Neural cell (in vitro differentiated cells): ENCODE measurements at regions not wholly inside any gene's neighbourhood (a gene's known extent, or its start where the extent isn't known, plus 50 kb on each side); places are given as distances from the start of the nearest gene placed in this dataset.

Experiments used
- H2AFZ ChIP-seq: fragments of 200-600, 300-800 bp; sonication (generic), shearing (Covaris generic); 2 replicates; pipeline ENCODE4 v1.6.0; 2014; ENCODE audit warnings: low read depth, mild to moderate bottlenecking, antibody characterized with exemption, low read length, moderate library complexity
- H3F3A ChIP-seq: fragments of 200-600 bp; shearing (Covaris generic); 2 replicates; pipeline ENCODE4 v1.6.1; 2016; ENCODE audit warnings: mild to moderate bottlenecking, moderate library complexity, mixed read lengths, antibody characterized with exemption, low read length; ENCODE audit not compliant: insufficient read depth, poor library complexity, severe bottlenecking
- H3K27ac ChIP-seq: fragments of 200-600, 300-800 bp; sonication (generic), shearing (Covaris generic); 2 replicates; pipeline ENCODE4 v1.5.1; 2014; ENCODE audit warnings: mild to moderate bottlenecking, low read length, moderate library complexity
- H3K27me3 ChIP-seq: fragments of 300-800, 200-600 bp; sonication (generic), shearing (Covaris generic); 2 replicates; pipeline ENCODE4 v1.6.0; 2014; ENCODE audit warnings: mild to moderate bottlenecking, low read depth, low read length, moderate library complexity; ENCODE audit not compliant: insufficient read depth
- H3K36me3 ChIP-seq: fragments of 300-800, 200-600 bp; sonication (generic), shearing (Covaris generic); 2 replicates; pipeline ENCODE4 v1.5.1; 2014; ENCODE audit warnings: mild to moderate bottlenecking, antibody characterized with exemption, low read length, moderate library complexity; ENCODE audit not compliant: insufficient read depth
- H3K4me2 ChIP-seq: fragments of 300-800, 200-600 bp; sonication (generic), shearing (Covaris generic); 2 replicates; pipeline ENCODE4 v1.6.0; 2014; ENCODE audit warnings: mild to moderate bottlenecking, low read length
- H3K4me3 ChIP-seq: fragments of 300-800, 200-600 bp; sonication (generic), shearing (Covaris generic); 2 replicates; pipeline ENCODE4 v1.5.1; 2014; ENCODE audit warnings: mild to moderate bottlenecking, low read length, moderate library complexity
- H3K79me2 ChIP-seq: fragments of 200-600 bp; shearing (Covaris generic); replicated peaks from 2 replicates; pipeline ENCODE4 v1.6.0; 2014; ENCODE audit warnings: mild to moderate bottlenecking, low read length, moderate library complexity; ENCODE audit not compliant: insufficient read depth
- H3K9ac ChIP-seq: fragments of 300-800, 200-600 bp; sonication (generic), shearing (Covaris generic); 2 replicates; pipeline ENCODE4 v1.6.1; 2016; ENCODE audit warnings: mild to moderate bottlenecking, low read length, mixed read lengths
- H3K9me2 ChIP-seq: fragments of 200-600 bp; shearing (Covaris generic); 2 replicates; pipeline ENCODE4 v1.6.1; 2016; ENCODE audit warnings: mild to moderate bottlenecking, low read length, mixed read lengths; ENCODE audit not compliant: insufficient read depth
- H3K9me3 ChIP-seq: fragments of 200-600, 300-800 bp; sonication (generic), shearing (Covaris generic); 2 replicates; pipeline ENCODE4 v1.6.1; 2016; ENCODE audit warnings: mild to moderate bottlenecking, mixed run types, low read length, moderate library complexity, mixed read lengths
- H4K20me1 ChIP-seq: fragments of 200-600 bp; shearing (Covaris generic); 2 replicates; pipeline ENCODE4 v1.6.1; 2016; ENCODE audit warnings: mild to moderate bottlenecking, mixed run types; ENCODE audit not compliant: insufficient read depth
- CTCF ChIP-seq: fragments of 450-650 bp; IDR thresholded peaks from 2 replicates; pipeline ENCODE4 v1.5.1; 2014; ENCODE audit warnings: antibody characterized with exemption, mild to moderate bottlenecking, moderate library complexity; ENCODE audit not compliant: poor library complexity, severe bottlenecking
- EP300 ChIP-seq: fragments of 450-650 bp; conservative IDR thresholded peaks from 2 replicates; pipeline ENCODE4 v1.6.1; 2014; ENCODE audit warnings: antibody characterized with exemption, mild to moderate bottlenecking, moderate library complexity; ENCODE audit not compliant: poor library complexity, severe bottlenecking
- EZH2 ChIP-seq: fragments of 200-600, 300-800 bp; shearing (Covaris generic), sonication (generic); IDR thresholded peaks from 2 replicates; pipeline ENCODE4 v1.6.1; 2014; ENCODE audit warnings: antibody characterized with exemption, low read length, borderline replicate concordance, mild to moderate bottlenecking; ENCODE audit not compliant: insufficient read depth, poor library complexity, severe bottlenecking
- MXI1 ChIP-seq: fragments of 450-650 bp; conservative IDR thresholded peaks from 2 replicates; pipeline ENCODE4 v1.6.1; 2014; ENCODE audit warnings: antibody characterized with exemption, mild to moderate bottlenecking; ENCODE audit not compliant: poor library complexity, severe bottlenecking
- POLR2AphosphoS5 ChIP-seq: IDR thresholded peaks from 2 replicates; pipeline ENCODE4 v1.6.1; 2012
- RAD21 ChIP-seq: fragments of 450-650 bp; conservative IDR thresholded peaks from 2 replicates; pipeline ENCODE4 v1.6.1; 2014; ENCODE audit warnings: antibody characterized with exemption, mild to moderate bottlenecking, moderate library complexity
- REST ChIP-seq: IDR thresholded peaks from 2 replicates; pipeline ENCODE4 v1.6.1; 2012; ENCODE audit warnings: borderline replicate concordance
- SMC3 ChIP-seq: fragments of 450-650 bp; conservative IDR thresholded peaks from 2 replicates; pipeline ENCODE4 v1.6.1; 2014; ENCODE audit warnings: antibody characterized with exemption, mild to moderate bottlenecking, moderate library complexity; ENCODE audit not compliant: poor library complexity
- TAF1 ChIP-seq: IDR thresholded peaks from 2 replicates; pipeline ENCODE4 v1.6.1; 2012; ENCODE audit warnings: low read depth

GRCh38 chr14:48052973-48053372 lies 377.6 kb upstream of the MDGA2 start:
- H3K4me3 ChIP-seq, result no peak overlapping the region
- no peaks in the 10 kb centered on the region for H3K79me2 ChIP-seq
- peaks cover 3% of the 10 kb centered on the region for H3K9me3 ChIP-seq
- no peak overlapping the region for H2AFZ ChIP-seq
- TF ChIP-seq EZH2 (no peak), CTCF (no peak), TAF1 (no peak), SMC3 (no peak), RAD21 (no peak), MXI1 (no peak), EP300 (no peak), REST (no peak), POLR2AphosphoS5 (no peak)
- no peak overlapping the region for H3K4me2 ChIP-seq
- no peaks in the 10 kb centered on the region for H3K27me3 ChIP-seq
- no peak overlapping the region for H3K27ac ChIP-seq
- H3K9ac ChIP-seq, result no peak overlapping the region
- H3F3A ChIP-seq, result no peaks in the 10 kb centered on the region
- no peaks in the 10 kb centered on the region for H4K20me1 ChIP-seq
- no peaks in the 10 kb centered on the region for H3K36me3 ChIP-seq
- H3K9me2 ChIP-seq, result no peaks in the 10 kb centered on the region

GRCh38 chr14:48035836-48036235 lies 360.4 kb upstream of the MDGA2 start:
- TF ChIP-seq EP300, result no peak
- no peak for TF ChIP-seq MXI1
- TF ChIP-seq EZH2, result no peak
- no peak for TF ChIP-seq REST
- no peak for TF ChIP-seq RAD21
- TF ChIP-seq CTCF, result no peak
- TF ChIP-seq TAF1, result no peak
- TF ChIP-seq POLR2AphosphoS5, result no peak
- no peak for TF ChIP-seq SMC3
- Histone ChIP-seq H3K27me3 (no peaks in the 10 kb centered on the region), H3K9me2 (no peaks in the 10 kb centered on the region), H3K4me2 (no peak overlapping the region), H3K27ac (no peak overlapping the region), H3F3A (no peaks in the 10 kb centered on the region), H3K9me3 (no peaks in the 10 kb centered on the region), H3K4me3 (no peak overlapping the region), H3K79me2 (no peaks in the 10 kb centered on the region), H3K9ac (no peak overlapping the region), H3K36me3 (no peaks in the 10 kb centered on the region), H4K20me1 (no peaks in the 10 kb centered on the region), H2AFZ (no peak overlapping the region)
